H1 (cell line): ENCODE measurements at regions not wholly inside any gene's neighbourhood (a gene's known extent, or its start where the extent isn't known, plus 50 kb on each side); places are given as distances from the start of the nearest gene placed in this dataset.

Source experiments
- EP300 ChIP-seq, 2 experiments: IDR thresholded peaks; 1 replicate in 1 of 2; 2 replicates in 1 of 2; pipeline ENCODE4 v1.6.1; 2011 to 2012; ENCODE audit warnings: low read depth in 2 of 2, low read length in 2 of 2, mild to moderate bottlenecking in 2 of 2, borderline replicate concordance in 1 of 2, inconsistent platforms in 1 of 2, moderate library complexity in 1 of 2
- KDM5A ChIP-seq: fragments of 200-600 bp; IDR thresholded peaks from 2 replicates; pipeline ENCODE4 v1.7.1; 2012; ENCODE audit warnings: mild to moderate bottlenecking, low read length, inconsistent platforms, mixed read lengths
- POU5F1 ChIP-seq: IDR thresholded peaks from 2 replicates; pipeline ENCODE4 v1.6.1; 2011; ENCODE audit warnings: low read depth, mild to moderate bottlenecking, low read length, moderate library complexity
- TF ChIP-seq, protein P1 (sequence below): IDR thresholded peaks from 2 replicates; pipeline ENCODE4 v1.6.1; 2012; ENCODE audit warnings: low read length, inconsistent platforms
- TF ChIP-seq, protein P2 (sequence below): fragments of 300-600 bp; sonication (generic); IDR thresholded peaks from 2 replicates; pipeline ENCODE4 v1.7.1; 2012; ENCODE audit warnings: low read length, moderate library complexity, mild to moderate bottlenecking, inconsistent platforms; ENCODE audit not compliant: insufficient replicate concordance

- TF ChIP-seq EP300 (IDR thresholded peaks at IDR 0.05; ENCODE audit: borderline replicate concordance in 1 of 2, low read depth in 2 of 2, low read length in 2 of 2) (no peak), KDM5A (no peak), POU5F1 (no peak)
- TF ChIP-seq, protein P1, sequence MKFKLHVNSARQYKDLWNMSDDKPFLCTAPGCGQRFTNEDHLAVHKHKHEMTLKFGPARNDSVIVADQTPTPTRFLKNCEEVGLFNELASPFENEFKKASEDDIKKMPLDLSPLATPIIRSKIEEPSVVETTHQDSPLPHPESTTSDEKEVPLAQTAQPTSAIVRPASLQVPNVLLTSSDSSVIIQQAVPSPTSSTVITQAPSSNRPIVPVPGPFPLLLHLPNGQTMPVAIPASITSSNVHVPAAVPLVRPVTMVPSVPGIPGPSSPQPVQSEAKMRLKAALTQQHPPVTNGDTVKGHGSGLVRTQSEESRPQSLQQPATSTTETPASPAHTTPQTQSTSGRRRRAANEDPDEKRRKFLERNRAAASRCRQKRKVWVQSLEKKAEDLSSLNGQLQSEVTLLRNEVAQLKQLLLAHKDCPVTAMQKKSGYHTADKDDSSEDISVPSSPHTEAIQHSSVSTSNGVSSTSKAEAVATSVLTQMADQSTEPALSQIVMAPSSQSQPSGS: no peak
- TF ChIP-seq, protein P2, sequence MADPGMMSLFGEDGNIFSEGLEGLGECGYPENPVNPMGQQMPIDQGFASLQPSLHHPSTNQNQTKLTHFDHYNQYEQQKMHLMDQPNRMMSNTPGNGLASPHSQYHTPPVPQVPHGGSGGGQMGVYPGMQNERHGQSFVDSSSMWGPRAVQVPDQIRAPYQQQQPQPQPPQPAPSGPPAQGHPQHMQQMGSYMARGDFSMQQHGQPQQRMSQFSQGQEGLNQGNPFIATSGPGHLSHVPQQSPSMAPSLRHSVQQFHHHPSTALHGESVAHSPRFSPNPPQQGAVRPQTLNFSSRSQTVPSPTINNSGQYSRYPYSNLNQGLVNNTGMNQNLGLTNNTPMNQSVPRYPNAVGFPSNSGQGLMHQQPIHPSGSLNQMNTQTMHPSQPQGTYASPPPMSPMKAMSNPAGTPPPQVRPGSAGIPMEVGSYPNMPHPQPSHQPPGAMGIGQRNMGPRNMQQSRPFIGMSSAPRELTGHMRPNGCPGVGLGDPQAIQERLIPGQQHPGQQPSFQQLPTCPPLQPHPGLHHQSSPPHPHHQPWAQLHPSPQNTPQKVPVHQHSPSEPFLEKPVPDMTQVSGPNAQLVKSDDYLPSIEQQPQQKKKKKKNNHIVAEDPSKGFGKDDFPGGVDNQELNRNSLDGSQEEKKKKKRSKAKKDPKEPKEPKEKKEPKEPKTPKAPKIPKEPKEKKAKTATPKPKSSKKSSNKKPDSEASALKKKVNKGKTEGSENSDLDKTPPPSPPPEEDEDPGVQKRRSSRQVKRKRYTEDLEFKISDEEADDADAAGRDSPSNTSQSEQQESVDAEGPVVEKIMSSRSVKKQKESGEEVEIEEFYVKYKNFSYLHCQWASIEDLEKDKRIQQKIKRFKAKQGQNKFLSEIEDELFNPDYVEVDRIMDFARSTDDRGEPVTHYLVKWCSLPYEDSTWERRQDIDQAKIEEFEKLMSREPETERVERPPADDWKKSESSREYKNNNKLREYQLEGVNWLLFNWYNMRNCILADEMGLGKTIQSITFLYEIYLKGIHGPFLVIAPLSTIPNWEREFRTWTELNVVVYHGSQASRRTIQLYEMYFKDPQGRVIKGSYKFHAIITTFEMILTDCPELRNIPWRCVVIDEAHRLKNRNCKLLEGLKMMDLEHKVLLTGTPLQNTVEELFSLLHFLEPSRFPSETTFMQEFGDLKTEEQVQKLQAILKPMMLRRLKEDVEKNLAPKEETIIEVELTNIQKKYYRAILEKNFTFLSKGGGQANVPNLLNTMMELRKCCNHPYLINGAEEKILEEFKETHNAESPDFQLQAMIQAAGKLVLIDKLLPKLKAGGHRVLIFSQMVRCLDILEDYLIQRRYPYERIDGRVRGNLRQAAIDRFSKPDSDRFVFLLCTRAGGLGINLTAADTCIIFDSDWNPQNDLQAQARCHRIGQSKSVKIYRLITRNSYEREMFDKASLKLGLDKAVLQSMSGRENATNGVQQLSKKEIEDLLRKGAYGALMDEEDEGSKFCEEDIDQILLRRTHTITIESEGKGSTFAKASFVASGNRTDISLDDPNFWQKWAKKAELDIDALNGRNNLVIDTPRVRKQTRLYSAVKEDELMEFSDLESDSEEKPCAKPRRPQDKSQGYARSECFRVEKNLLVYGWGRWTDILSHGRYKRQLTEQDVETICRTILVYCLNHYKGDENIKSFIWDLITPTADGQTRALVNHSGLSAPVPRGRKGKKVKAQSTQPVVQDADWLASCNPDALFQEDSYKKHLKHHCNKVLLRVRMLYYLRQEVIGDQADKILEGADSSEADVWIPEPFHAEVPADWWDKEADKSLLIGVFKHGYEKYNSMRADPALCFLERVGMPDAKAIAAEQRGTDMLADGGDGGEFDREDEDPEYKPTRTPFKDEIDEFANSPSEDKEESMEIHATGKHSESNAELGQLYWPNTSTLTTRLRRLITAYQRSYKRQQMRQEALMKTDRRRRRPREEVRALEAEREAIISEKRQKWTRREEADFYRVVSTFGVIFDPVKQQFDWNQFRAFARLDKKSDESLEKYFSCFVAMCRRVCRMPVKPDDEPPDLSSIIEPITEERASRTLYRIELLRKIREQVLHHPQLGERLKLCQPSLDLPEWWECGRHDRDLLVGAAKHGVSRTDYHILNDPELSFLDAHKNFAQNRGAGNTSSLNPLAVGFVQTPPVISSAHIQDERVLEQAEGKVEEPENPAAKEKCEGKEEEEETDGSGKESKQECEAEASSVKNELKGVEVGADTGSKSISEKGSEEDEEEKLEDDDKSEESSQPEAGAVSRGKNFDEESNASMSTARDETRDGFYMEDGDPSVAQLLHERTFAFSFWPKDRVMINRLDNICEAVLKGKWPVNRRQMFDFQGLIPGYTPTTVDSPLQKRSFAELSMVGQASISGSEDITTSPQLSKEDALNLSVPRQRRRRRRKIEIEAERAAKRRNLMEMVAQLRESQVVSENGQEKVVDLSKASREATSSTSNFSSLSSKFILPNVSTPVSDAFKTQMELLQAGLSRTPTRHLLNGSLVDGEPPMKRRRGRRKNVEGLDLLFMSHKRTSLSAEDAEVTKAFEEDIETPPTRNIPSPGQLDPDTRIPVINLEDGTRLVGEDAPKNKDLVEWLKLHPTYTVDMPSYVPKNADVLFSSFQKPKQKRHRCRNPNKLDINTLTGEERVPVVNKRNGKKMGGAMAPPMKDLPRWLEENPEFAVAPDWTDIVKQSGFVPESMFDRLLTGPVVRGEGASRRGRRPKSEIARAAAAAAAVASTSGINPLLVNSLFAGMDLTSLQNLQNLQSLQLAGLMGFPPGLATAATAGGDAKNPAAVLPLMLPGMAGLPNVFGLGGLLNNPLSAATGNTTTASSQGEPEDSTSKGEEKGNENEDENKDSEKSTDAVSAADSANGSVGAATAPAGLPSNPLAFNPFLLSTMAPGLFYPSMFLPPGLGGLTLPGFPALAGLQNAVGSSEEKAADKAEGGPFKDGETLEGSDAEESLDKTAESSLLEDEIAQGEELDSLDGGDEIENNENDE: no peak
Observed at GRCh38 chr10:93221521-93221920, 147.8 kb downstream of the CYP26A1 start (continued).
